OCI-LY3 (cell line): ENCODE measurements at regions not wholly inside any gene's neighbourhood (a gene's known extent, or its start where the extent isn't known, plus 50 kb on each side); places are given as distances from the start of the nearest gene placed in this dataset.

ENCODE experiments used
- H2AFZ ChIP-seq: fragments of 200-600, 300-600 bp; shearing (Covaris generic); 2 replicates; pipeline ENCODE4 v1.6.0; 2014; ENCODE audit warnings: antibody characterized with exemption, low read depth, low read length
- H3K27ac ChIP-seq: fragments of 200-600, 300-600 bp; sonication (generic); 2 replicates; pipeline ENCODE4 v1.5.1; 2014; ENCODE audit warnings: mild to moderate bottlenecking, low read length, moderate library complexity, mixed read lengths
- H3K27me3 ChIP-seq: fragments of 200-600, 300-600 bp; sonication (generic); 2 replicates; pipeline ENCODE4 v1.6.1; 2014; ENCODE audit warnings: low read depth, low read length, mixed read lengths
- H3K36me3 ChIP-seq: fragments of 200-600, 300-600 bp; sonication (generic); replicated peaks from 2 replicates; pipeline ENCODE3; 2014; ENCODE audit warnings: low read depth, low read length, mixed read lengths
- H3K4me1 ChIP-seq: fragments of 300-600, 200-600 bp; sonication (generic); 2 replicates; pipeline ENCODE4 v1.6.1; 2014; ENCODE audit warnings: low read length, mixed read lengths
- H3K4me2 ChIP-seq: fragments of 200-600, 300-600 bp; sonication (generic); 2 replicates; pipeline ENCODE4 v1.6.1; 2014; ENCODE audit warnings: low read length, mixed read lengths
- H3K4me3 ChIP-seq: fragments of 300-600, 200-600 bp; sonication (generic); 2 replicates; pipeline ENCODE4 v1.5.1; 2014; ENCODE audit warnings: antibody characterized with exemption, mild to moderate bottlenecking, low read length, moderate library complexity
- H3K79me2 ChIP-seq: fragments of 300-600, 200-600 bp; shearing (Covaris generic); 2 replicates; pipeline ENCODE4 v1.6.1; 2014; ENCODE audit warnings: mild to moderate bottlenecking, low read length, mixed read lengths
- H3K9ac ChIP-seq: fragments of 300-600, 200-600 bp; shearing (Covaris generic); 2 replicates; pipeline ENCODE4 v1.6.0; 2014; ENCODE audit warnings: mild to moderate bottlenecking, low read length, moderate library complexity
- H3K9me3 ChIP-seq: fragments of 200-600, 300-600 bp; shearing (Covaris generic); 2 replicates; pipeline ENCODE4 v1.6.1; 2014; ENCODE audit warnings: low read length, mixed read lengths; ENCODE audit not compliant: insufficient read depth
- H4K20me1 ChIP-seq: fragments of 200-600, 300-600 bp; sonication (generic); 2 replicates; pipeline ENCODE4 v1.6.1; 2016; ENCODE audit warnings: low read length, mixed read lengths; ENCODE audit not compliant: insufficient read depth
- EZH2phosphoT487 ChIP-seq: fragments of 200-600 bp; shearing (Covaris generic); IDR thresholded peaks from 2 replicates; pipeline ENCODE4 v1.6.1; 2018; ENCODE audit warnings: antibody characterized with exemption, mixed run types, low read depth
- TF ChIP-seq, protein P1 (sequence below): fragments of 200-600, 300-600 bp; sonication (generic); IDR thresholded peaks from 2 replicates; pipeline ENCODE4 v1.5.1; 2014; ENCODE audit warnings: antibody characterized with exemption, low read length, low read depth

GRCh38 chr14:61877768-61878167 lies 115.5 kb downstream of the SNAPC1 start:
- Histone ChIP-seq H3K9ac (no peak overlapping the region), H3K27ac (no peak overlapping the region), H3K36me3 (no peaks in the 10 kb centered on the region), H3K79me2 (no peaks in the 10 kb centered on the region), H3K27me3 (peaks cover 38% of the 10 kb centered on the region), H3K4me3 (no peak overlapping the region), H2AFZ (no peak overlapping the region), H3K4me2 (no peak overlapping the region), H3K9me3 (no peaks in the 10 kb centered on the region), H3K4me1 (peaks cover 7% of the 10 kb centered on the region), H4K20me1 (no peaks in the 10 kb centered on the region)
- TF ChIP-seq, protein P1, sequence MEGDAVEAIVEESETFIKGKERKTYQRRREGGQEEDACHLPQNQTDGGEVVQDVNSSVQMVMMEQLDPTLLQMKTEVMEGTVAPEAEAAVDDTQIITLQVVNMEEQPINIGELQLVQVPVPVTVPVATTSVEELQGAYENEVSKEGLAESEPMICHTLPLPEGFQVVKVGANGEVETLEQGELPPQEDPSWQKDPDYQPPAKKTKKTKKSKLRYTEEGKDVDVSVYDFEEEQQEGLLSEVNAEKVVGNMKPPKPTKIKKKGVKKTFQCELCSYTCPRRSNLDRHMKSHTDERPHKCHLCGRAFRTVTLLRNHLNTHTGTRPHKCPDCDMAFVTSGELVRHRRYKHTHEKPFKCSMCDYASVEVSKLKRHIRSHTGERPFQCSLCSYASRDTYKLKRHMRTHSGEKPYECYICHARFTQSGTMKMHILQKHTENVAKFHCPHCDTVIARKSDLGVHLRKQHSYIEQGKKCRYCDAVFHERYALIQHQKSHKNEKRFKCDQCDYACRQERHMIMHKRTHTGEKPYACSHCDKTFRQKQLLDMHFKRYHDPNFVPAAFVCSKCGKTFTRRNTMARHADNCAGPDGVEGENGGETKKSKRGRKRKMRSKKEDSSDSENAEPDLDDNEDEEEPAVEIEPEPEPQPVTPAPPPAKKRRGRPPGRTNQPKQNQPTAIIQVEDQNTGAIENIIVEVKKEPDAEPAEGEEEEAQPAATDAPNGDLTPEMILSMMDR, result no peak
- TF ChIP-seq EZH2phosphoT487, result no peak

GRCh38 chr14:61878931-61879330 lies 116.7 kb downstream of the SNAPC1 start:
- H3K79me2 ChIP-seq, result no peaks in the 10 kb centered on the region
- H3K4me1 ChIP-seq, result 0 out of 2 replicates have a peak, but pooled peaks cover 4% of the 10 kb centered on the region
- no peaks in the 10 kb centered on the region for H3K9me3 ChIP-seq
- H3K27me3 ChIP-seq, result peaks cover 29% of the 10 kb centered on the region
- H3K36me3 ChIP-seq, result no peaks in the 10 kb centered on the region
- no peak overlapping the region for H3K9ac ChIP-seq
- no peak overlapping the region for H3K27ac ChIP-seq
- no peak overlapping the region for H3K4me3 ChIP-seq
- H3K4me2 ChIP-seq, result no peak overlapping the region
- H4K20me1 ChIP-seq, result no peaks in the 10 kb centered on the region
- no peak overlapping the region for H2AFZ ChIP-seq
- no peak for TF ChIP-seq EZH2phosphoT487

DNA sequence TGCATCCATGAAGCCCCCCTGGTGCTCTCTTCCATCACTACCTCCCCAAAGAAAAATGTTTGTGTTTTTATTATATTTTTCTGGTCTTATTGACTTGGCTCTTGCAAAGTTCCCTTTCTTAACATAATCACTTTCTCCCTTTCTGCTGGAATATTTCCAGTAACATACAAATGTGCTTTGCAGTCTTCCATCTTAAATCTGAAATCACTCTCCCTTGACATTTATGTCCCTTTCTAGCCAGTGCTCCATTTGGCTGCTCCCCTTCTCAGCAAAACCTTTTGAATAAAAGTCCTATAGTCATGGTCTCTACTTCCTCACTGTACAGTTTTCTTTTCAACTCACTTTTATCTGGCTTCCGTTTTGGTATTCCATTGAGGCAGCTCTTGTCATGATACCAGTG lies 118.8 kb downstream of the SNAPC1 start:
- Histone ChIP-seq H3K4me1 (peaks cover 7% of the 10 kb centered on the region; the same call in 1 of the 2 replicates), H3K27ac (no peak overlapping the region), H3K9me3 (no peaks in the 10 kb centered on the region), H3K4me3 (no peak overlapping the region), H3K9ac (no peak overlapping the region), H2AFZ (no peak overlapping the region), H3K36me3 (no peaks in the 10 kb centered on the region), H3K4me2 (no peak overlapping the region), H3K27me3 (peaks cover 12% of the 10 kb centered on the region; the same call in 1 of the 2 replicates), H3K79me2 (no peaks in the 10 kb centered on the region), H4K20me1 (no peaks in the 10 kb centered on the region)
- TF ChIP-seq, protein P1, result no peak
- no peak for TF ChIP-seq EZH2phosphoT487

DNA sequence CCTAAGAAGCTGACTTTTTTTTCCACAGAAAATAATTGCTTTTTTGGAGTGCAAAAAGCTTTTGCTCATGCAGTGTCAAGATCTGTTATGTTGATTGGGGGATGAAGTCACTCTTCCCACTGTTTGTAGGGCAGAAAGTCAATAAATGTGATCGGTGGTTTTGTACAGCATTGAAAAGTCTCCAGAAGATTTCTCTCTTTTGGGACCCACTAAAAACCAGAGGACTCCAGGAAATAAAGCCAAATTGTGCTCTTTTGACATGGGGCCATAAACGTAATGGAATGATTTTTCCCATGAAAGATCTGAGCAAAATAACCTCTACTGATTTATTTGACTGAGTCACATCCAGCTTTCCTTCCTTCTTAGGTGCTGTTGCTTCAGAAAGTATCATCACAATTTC lies 122.5 kb downstream of the SNAPC1 start:
- no peak for TF ChIP-seq EZH2phosphoT487
- TF ChIP-seq, protein P1, result no peak
- no peaks in the 10 kb centered on the region for H3K9me3 ChIP-seq
- no peak overlapping the region for H3K4me2 ChIP-seq
- no peak overlapping the region for H3K9ac ChIP-seq
- no peaks in the 10 kb centered on the region for H3K27me3 ChIP-seq
- H3K27ac ChIP-seq, result no peak overlapping the region
- peaks cover 12% of the 10 kb centered on the region for H3K4me1 ChIP-seq
- H4K20me1 ChIP-seq, result no peaks in the 10 kb centered on the region
- no peak overlapping the region for H2AFZ ChIP-seq
- H3K79me2 ChIP-seq, result no peaks in the 10 kb centered on the region
- no peak overlapping the region for H3K4me3 ChIP-seq
- peaks cover 3% of the 10 kb centered on the region for H3K36me3 ChIP-seq
